ENCODE measurements at regions not wholly inside any gene's neighbourhood (a gene's known extent, or its start where the extent isn't known, plus 50 kb on each side); places are given as distances from the start of the nearest gene placed in this dataset.

DNA sequence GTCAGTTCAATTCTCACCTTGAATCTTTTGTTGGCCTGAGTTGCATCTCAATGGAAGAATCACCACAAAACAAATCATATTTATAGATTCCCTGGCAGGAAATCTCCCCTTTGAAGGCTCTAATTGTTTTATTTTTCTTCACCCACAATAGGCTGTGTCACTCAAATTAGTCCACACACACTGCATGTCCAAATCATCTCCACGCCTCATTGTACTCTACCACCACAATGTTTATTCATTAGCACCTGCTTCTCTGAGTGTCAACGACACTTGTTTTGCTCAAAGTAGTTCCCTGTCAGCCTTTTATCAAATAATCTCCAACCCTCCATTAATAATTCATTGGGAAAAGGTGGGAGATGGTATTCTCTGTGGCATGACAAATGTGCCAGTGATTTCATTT, 164.3 kb downstream of the ABCC12 start:
- Mint-ChIP-seq H3K9me3 (ENCODE audit: unreplicated experiment) (no peaks in the 10 kb centered on the region), H3K27me3 (ENCODE audit: unreplicated experiment) (peaks cover 3% of the 10 kb centered on the region), H3K36me3 (ENCODE audit: unreplicated experiment) (no peaks in the 10 kb centered on the region), H3K4me1 (ENCODE audit: low read depth, unreplicated experiment) (no peaks in the 10 kb centered on the region), H3K4me3 (ENCODE audit: unreplicated experiment) (no peak overlapping the region), H3K27ac (ENCODE audit: unreplicated experiment) (no peak overlapping the region)
- DNase-seq = no peak
- TF ChIP-seq, protein P1, sequence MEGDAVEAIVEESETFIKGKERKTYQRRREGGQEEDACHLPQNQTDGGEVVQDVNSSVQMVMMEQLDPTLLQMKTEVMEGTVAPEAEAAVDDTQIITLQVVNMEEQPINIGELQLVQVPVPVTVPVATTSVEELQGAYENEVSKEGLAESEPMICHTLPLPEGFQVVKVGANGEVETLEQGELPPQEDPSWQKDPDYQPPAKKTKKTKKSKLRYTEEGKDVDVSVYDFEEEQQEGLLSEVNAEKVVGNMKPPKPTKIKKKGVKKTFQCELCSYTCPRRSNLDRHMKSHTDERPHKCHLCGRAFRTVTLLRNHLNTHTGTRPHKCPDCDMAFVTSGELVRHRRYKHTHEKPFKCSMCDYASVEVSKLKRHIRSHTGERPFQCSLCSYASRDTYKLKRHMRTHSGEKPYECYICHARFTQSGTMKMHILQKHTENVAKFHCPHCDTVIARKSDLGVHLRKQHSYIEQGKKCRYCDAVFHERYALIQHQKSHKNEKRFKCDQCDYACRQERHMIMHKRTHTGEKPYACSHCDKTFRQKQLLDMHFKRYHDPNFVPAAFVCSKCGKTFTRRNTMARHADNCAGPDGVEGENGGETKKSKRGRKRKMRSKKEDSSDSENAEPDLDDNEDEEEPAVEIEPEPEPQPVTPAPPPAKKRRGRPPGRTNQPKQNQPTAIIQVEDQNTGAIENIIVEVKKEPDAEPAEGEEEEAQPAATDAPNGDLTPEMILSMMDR (IDR thresholded peaks at IDR 0.05; ENCODE audit: partially characterized antibody, unreplicated experiment) = no peak

DNA sequence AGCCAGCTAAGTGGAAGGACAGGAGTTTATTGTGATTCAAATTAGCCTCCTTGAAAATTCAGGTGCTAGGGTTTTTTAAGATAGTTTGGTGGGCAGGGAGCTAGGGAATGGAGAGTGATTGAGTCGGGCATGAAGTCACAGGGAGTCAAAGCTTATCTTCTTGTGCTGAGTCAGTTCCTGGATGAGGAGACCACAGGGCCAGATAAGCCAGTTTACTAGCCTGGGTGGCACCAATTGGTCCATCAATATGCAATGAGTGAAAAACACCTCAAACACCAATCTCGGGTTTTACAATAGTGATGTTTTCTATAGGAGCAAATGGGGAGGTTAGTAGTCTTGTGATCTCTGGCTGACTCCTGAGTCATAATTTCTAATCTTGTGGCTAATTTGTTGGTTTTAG, 165.1 kb downstream of the ABCC12 start:
- H3K27me3 Mint-ChIP-seq (ENCODE audit: unreplicated experiment) = peaks cover 3% of the 10 kb centered on the region
- no peaks in the 10 kb centered on the region for H3K9me3 Mint-ChIP-seq (ENCODE audit: unreplicated experiment)
- H3K4me3 Mint-ChIP-seq (ENCODE audit: unreplicated experiment) = no peak overlapping the region
- TF ChIP-seq, protein P1 (IDR thresholded peaks at IDR 0.05; ENCODE audit: partially characterized antibody, unreplicated experiment) = no peak
- no peaks in the 10 kb centered on the region for H3K4me1 Mint-ChIP-seq (ENCODE audit: low read depth, unreplicated experiment)
- H3K27ac Mint-ChIP-seq (ENCODE audit: unreplicated experiment) = no peak overlapping the region
- H3K36me3 Mint-ChIP-seq (ENCODE audit: unreplicated experiment) = no peaks in the 10 kb centered on the region
- DNase-seq = no peak

DNA sequence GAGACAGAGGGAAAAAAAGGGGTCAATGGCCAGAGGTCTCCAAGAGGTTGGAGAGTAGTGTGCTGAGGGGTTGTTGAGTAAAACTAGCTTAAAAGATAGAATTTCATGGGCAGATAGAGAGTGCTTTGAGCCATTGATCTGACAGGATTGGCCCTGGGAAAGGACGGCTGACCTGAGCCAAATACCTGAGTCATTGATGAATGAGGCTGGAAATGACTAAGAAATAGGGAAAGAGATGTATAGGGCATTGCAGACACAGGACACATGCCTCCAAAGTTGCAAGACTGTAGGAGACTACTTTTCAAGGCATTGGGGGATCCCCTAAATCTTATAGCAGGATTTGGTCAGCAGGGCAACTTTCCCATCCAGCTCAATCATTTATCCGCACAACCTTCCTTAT, 168.7 kb downstream of the ABCC12 start:
- no peak for DNase-seq
- H3K27me3 Mint-ChIP-seq (ENCODE audit: unreplicated experiment) = peaks cover 3% of the 10 kb centered on the region
- no peak overlapping the region for H3K27ac Mint-ChIP-seq (ENCODE audit: unreplicated experiment)
- H3K4me1 Mint-ChIP-seq (ENCODE audit: low read depth, unreplicated experiment) = no peaks in the 10 kb centered on the region
- peaks cover 2% of the 10 kb centered on the region for H3K9me3 Mint-ChIP-seq (ENCODE audit: unreplicated experiment)
- TF ChIP-seq, protein P1 (IDR thresholded peaks at IDR 0.05; ENCODE audit: partially characterized antibody, unreplicated experiment) = no peak
- no peak overlapping the region for H3K4me3 Mint-ChIP-seq (ENCODE audit: unreplicated experiment)
- H3K36me3 Mint-ChIP-seq (ENCODE audit: unreplicated experiment) = no peaks in the 10 kb centered on the region

DNA sequence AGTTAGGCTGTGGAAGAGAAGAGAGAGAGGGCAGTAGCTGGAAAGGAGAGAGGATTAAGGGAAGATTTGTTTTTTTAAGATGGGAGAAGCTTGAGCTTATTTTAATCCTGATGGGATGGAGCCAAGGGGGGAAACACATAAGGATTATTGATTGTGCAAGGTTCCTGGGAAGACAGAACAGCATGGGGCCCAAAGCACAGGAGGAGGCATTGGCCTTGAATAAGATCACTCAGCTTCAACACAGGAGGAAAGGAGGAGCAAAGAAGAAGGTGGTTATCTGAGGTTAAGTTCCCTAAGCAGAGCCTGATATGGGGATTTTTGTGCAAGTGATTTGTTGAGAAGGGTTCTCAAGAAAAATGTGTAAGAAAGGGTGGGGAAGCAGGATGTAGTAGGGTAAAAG, 169.8 kb downstream of the ABCC12 start:
- H3K27me3 Mint-ChIP-seq (ENCODE audit: unreplicated experiment) = peaks cover 3% of the 10 kb centered on the region
- TF ChIP-seq, protein P1 (IDR thresholded peaks at IDR 0.05; ENCODE audit: partially characterized antibody, unreplicated experiment) = no peak
- H3K4me1 Mint-ChIP-seq (ENCODE audit: low read depth, unreplicated experiment) = no peaks in the 10 kb centered on the region
- DNase-seq = no peak
- peaks cover 2% of the 10 kb centered on the region for H3K9me3 Mint-ChIP-seq (ENCODE audit: unreplicated experiment)
- no peak overlapping the region for H3K27ac Mint-ChIP-seq (ENCODE audit: unreplicated experiment)
- H3K4me3 Mint-ChIP-seq (ENCODE audit: unreplicated experiment) = no peak overlapping the region
- H3K36me3 Mint-ChIP-seq (ENCODE audit: unreplicated experiment) = no peaks in the 10 kb centered on the region

DNA sequence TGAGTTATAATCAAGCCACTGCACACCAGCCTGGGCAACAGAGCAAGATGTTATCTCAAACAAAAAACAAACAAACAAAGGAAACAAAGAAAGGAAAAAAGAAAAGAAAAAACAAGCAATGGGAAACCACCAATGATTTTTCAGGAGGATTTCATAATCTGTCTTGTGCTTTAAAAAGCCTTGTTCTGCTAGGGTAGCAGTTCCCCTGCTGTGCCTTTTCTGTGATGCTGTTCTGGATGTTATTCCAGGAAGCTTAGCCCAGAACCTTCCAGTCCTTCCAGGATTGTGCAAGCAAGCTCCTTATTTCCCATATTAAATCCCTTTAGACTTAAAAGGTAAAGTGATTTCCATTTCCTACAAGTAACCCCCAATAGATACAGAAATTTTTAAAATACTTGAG, 171.1 kb downstream of the ABCC12 start:
- Mint-ChIP-seq H3K4me3 (ENCODE audit: unreplicated experiment) (no peak overlapping the region), H3K9me3 (ENCODE audit: unreplicated experiment) (peaks cover 2% of the 10 kb centered on the region), H3K36me3 (ENCODE audit: unreplicated experiment) (no peaks in the 10 kb centered on the region), H3K27me3 (ENCODE audit: unreplicated experiment) (peaks cover 3% of the 10 kb centered on the region), H3K4me1 (ENCODE audit: low read depth, unreplicated experiment) (peaks cover 3% of the 10 kb centered on the region), H3K27ac (ENCODE audit: unreplicated experiment) (no peak overlapping the region)
- TF ChIP-seq, protein P1 (IDR thresholded peaks at IDR 0.05; ENCODE audit: partially characterized antibody, unreplicated experiment) = no peak
- no peak for DNase-seq

Measured in glutamatergic neuron (in vitro differentiated cells).